H1 (cell line): ENCODE measurements at regions not wholly inside any gene's neighbourhood (a gene's known extent, or its start where the extent isn't known, plus 50 kb on each side); places are given as distances from the start of the nearest gene placed in this dataset.

Experiments
- CHD1 ChIP-seq: IDR thresholded peaks from 2 replicates; pipeline ENCODE4 v1.6.1; 2012; ENCODE audit warnings: low read depth, low read length, improper control_type of control experiment
- KDM1A ChIP-seq: fragments of 200-600, 300-600 bp; sonication (generic); IDR thresholded peaks from 2 replicates; pipeline ENCODE4 v1.7.1; 2016; ENCODE audit warnings: mild to moderate bottlenecking, low read length, borderline replicate concordance
- KDM4A ChIP-seq: IDR thresholded peaks from one replicate; pipeline ENCODE4 v1.7.1; 2012; ENCODE audit warnings: low read depth, mild to moderate bottlenecking, moderate library complexity, low read length, inconsistent platforms; ENCODE audit not compliant: severe bottlenecking
- TF ChIP-seq, protein P1 (sequence below): fragments of 300-600 bp; sonication (generic); IDR thresholded peaks from 2 replicates; pipeline ENCODE4 v1.7.1; 2012; ENCODE audit warnings: low read length, moderate library complexity, mild to moderate bottlenecking, inconsistent platforms; ENCODE audit not compliant: insufficient replicate concordance

DNA sequence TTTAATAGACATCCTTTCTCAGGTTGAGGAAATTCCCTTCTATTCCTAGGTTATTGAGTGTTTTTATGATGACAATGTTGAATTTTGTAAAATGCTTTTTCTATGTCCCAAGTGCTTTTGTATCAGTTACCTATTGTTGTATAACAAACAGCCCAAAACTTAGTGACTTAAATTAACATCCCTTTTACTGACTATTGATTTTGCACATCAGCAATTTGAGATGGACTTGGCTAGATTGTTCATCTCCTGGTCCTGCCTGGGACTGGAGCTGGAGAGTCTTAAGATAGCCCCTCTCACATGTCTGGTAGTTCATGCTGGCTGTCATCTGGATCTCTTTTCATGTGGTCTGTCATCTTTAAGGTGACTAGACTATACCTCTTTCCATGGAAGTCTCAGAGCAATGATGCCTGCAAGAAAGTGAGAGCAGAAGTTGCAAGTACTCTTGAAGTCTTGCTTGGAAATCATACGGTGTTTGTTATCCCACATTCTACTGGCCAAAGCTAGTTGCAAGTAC lies 132.6 kb downstream of the RPAP3 start (continued):
- TF ChIP-seq, protein P1, sequence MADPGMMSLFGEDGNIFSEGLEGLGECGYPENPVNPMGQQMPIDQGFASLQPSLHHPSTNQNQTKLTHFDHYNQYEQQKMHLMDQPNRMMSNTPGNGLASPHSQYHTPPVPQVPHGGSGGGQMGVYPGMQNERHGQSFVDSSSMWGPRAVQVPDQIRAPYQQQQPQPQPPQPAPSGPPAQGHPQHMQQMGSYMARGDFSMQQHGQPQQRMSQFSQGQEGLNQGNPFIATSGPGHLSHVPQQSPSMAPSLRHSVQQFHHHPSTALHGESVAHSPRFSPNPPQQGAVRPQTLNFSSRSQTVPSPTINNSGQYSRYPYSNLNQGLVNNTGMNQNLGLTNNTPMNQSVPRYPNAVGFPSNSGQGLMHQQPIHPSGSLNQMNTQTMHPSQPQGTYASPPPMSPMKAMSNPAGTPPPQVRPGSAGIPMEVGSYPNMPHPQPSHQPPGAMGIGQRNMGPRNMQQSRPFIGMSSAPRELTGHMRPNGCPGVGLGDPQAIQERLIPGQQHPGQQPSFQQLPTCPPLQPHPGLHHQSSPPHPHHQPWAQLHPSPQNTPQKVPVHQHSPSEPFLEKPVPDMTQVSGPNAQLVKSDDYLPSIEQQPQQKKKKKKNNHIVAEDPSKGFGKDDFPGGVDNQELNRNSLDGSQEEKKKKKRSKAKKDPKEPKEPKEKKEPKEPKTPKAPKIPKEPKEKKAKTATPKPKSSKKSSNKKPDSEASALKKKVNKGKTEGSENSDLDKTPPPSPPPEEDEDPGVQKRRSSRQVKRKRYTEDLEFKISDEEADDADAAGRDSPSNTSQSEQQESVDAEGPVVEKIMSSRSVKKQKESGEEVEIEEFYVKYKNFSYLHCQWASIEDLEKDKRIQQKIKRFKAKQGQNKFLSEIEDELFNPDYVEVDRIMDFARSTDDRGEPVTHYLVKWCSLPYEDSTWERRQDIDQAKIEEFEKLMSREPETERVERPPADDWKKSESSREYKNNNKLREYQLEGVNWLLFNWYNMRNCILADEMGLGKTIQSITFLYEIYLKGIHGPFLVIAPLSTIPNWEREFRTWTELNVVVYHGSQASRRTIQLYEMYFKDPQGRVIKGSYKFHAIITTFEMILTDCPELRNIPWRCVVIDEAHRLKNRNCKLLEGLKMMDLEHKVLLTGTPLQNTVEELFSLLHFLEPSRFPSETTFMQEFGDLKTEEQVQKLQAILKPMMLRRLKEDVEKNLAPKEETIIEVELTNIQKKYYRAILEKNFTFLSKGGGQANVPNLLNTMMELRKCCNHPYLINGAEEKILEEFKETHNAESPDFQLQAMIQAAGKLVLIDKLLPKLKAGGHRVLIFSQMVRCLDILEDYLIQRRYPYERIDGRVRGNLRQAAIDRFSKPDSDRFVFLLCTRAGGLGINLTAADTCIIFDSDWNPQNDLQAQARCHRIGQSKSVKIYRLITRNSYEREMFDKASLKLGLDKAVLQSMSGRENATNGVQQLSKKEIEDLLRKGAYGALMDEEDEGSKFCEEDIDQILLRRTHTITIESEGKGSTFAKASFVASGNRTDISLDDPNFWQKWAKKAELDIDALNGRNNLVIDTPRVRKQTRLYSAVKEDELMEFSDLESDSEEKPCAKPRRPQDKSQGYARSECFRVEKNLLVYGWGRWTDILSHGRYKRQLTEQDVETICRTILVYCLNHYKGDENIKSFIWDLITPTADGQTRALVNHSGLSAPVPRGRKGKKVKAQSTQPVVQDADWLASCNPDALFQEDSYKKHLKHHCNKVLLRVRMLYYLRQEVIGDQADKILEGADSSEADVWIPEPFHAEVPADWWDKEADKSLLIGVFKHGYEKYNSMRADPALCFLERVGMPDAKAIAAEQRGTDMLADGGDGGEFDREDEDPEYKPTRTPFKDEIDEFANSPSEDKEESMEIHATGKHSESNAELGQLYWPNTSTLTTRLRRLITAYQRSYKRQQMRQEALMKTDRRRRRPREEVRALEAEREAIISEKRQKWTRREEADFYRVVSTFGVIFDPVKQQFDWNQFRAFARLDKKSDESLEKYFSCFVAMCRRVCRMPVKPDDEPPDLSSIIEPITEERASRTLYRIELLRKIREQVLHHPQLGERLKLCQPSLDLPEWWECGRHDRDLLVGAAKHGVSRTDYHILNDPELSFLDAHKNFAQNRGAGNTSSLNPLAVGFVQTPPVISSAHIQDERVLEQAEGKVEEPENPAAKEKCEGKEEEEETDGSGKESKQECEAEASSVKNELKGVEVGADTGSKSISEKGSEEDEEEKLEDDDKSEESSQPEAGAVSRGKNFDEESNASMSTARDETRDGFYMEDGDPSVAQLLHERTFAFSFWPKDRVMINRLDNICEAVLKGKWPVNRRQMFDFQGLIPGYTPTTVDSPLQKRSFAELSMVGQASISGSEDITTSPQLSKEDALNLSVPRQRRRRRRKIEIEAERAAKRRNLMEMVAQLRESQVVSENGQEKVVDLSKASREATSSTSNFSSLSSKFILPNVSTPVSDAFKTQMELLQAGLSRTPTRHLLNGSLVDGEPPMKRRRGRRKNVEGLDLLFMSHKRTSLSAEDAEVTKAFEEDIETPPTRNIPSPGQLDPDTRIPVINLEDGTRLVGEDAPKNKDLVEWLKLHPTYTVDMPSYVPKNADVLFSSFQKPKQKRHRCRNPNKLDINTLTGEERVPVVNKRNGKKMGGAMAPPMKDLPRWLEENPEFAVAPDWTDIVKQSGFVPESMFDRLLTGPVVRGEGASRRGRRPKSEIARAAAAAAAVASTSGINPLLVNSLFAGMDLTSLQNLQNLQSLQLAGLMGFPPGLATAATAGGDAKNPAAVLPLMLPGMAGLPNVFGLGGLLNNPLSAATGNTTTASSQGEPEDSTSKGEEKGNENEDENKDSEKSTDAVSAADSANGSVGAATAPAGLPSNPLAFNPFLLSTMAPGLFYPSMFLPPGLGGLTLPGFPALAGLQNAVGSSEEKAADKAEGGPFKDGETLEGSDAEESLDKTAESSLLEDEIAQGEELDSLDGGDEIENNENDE, result no peak
- TF ChIP-seq KDM1A (no peak), KDM4A (no peak), CHD1 (no peak)
